Astrocyte (in vitro differentiated cells and primary cell): ENCODE measurements at regions not wholly inside any gene's neighbourhood (a gene's known extent, or its start where the extent isn't known, plus 50 kb on each side); places are given as distances from the start of the nearest gene placed in this dataset.

Experiments used
- DNase-seq: peaks from one replicate; pipeline ENCODE4 v3.0.0-alpha.2; 2010; ENCODE audit warnings: low read depth
- FAIRE-seq: peaks from 2 replicates; lab custom pipeline; 2011; peaks lifted over from hg19 to GRCh38; lab: Jason Lieb, UNC
- H2AFZ ChIP-seq: 2 replicates; pipeline ENCODE4 v1.6.0; 2012; ENCODE audit warnings: low read depth, low read length, inconsistent platforms
- H3K27ac ChIP-seq: 2 replicates; pipeline ENCODE4 v1.5.1; 2011; ENCODE audit warnings: low read depth, low read length, inconsistent platforms
- H3K27me3 ChIP-seq: 2 replicates; pipeline ENCODE4 v1.6.0; 2011; ENCODE audit warnings: low read length, inconsistent platforms; ENCODE audit not compliant: insufficient read depth
- H3K36me3 ChIP-seq: 2 replicates; pipeline ENCODE4 v1.5.1; 2011; ENCODE audit warnings: low read length, inconsistent platforms; ENCODE audit not compliant: insufficient read depth
- H3K4me1 ChIP-seq: 2 replicates; pipeline ENCODE4 v1.5.1; 2011; ENCODE audit warnings: low read length, inconsistent platforms; ENCODE audit not compliant: insufficient read depth
- H3K4me2 ChIP-seq: 2 replicates; pipeline ENCODE4 v1.6.0; 2012; ENCODE audit warnings: low read length, inconsistent platforms
- H3K4me3 ChIP-seq: 2 replicates; pipeline ENCODE4 v1.5.1; 2011; ENCODE audit warnings: low read depth, mild to moderate bottlenecking, low read length, inconsistent platforms; ENCODE audit not compliant: insufficient read depth
- H3K79me2 ChIP-seq: 2 replicates; pipeline ENCODE4 v1.6.0; 2012; ENCODE audit warnings: mild to moderate bottlenecking, low read length, inconsistent platforms; ENCODE audit not compliant: insufficient read depth
- H3K9ac ChIP-seq: 2 replicates; pipeline ENCODE4 v1.6.0; 2012; ENCODE audit warnings: mild to moderate bottlenecking, low read length, inconsistent platforms
- H3K9me3 ChIP-seq: 2 replicates; pipeline ENCODE4 v1.5.1; 2012; ENCODE audit warnings: low read depth, mild to moderate bottlenecking, low read length, inconsistent platforms; ENCODE audit not compliant: insufficient read depth
- H4K20me1 ChIP-seq: 2 replicates; pipeline ENCODE4 v1.6.0; 2012; ENCODE audit warnings: low read length, inconsistent platforms; ENCODE audit not compliant: insufficient read depth
- H3K27ac Mint-ChIP-seq: one replicate; pipeline ENCODE4 v1.8.0; 2021; ENCODE audit warnings: mild to moderate bottlenecking, mixed read lengths; ENCODE audit not compliant: unreplicated experiment
- H3K27me3 Mint-ChIP-seq: one replicate; pipeline ENCODE4 v1.8.0; 2021; ENCODE audit warnings: low read depth, mixed read lengths; ENCODE audit not compliant: unreplicated experiment
- H3K36me3 Mint-ChIP-seq: one replicate; pipeline ENCODE4 v1.8.0; 2021; ENCODE audit warnings: low read depth, mixed read lengths; ENCODE audit not compliant: unreplicated experiment
- H3K4me1 Mint-ChIP-seq: one replicate; pipeline ENCODE4 v1.8.0; 2021; ENCODE audit warnings: low read depth, mixed read lengths; ENCODE audit not compliant: unreplicated experiment
- H3K4me3 Mint-ChIP-seq: one replicate; pipeline ENCODE4 v1.8.0; 2021; ENCODE audit warnings: mild to moderate bottlenecking, moderate library complexity, mixed read lengths; ENCODE audit not compliant: unreplicated experiment
- H3K9me3 Mint-ChIP-seq: one replicate; pipeline ENCODE4 v1.8.0; 2021; ENCODE audit warnings: mild to moderate bottlenecking, mixed read lengths; ENCODE audit not compliant: unreplicated experiment
- CTCF ChIP-seq: IDR thresholded peaks from 2 replicates; pipeline ENCODE4 v1.5.1; 2011; ENCODE audit warnings: low read depth, mild to moderate bottlenecking, inconsistent platforms, low read length, moderate library complexity; ENCODE audit not compliant: insufficient read depth
- EZH2 ChIP-seq: IDR thresholded peaks from 2 replicates; pipeline ENCODE4 v1.6.1; 2012; ENCODE audit warnings: mild to moderate bottlenecking, low read length, inconsistent platforms; ENCODE audit not compliant: insufficient read depth

- no peaks in the 10 kb centered on the region for H3K36me3 ChIP-seq
- no peaks in the 10 kb centered on the region for H3K79me2 ChIP-seq
- no peaks in the 10 kb centered on the region for H4K20me1 ChIP-seq
- Mint-ChIP-seq H3K27ac (no peak overlapping the region), H3K27me3 (no peaks in the 10 kb centered on the region), H3K4me3 (no peak overlapping the region), H3K36me3 (no peaks in the 10 kb centered on the region), H3K4me1 (no peaks in the 10 kb centered on the region), H3K9me3 (peaks cover 6% of the 10 kb centered on the region)
- FAIRE-seq (no peak), DNase-seq (no peak)
- H3K4me3 ChIP-seq: no peak overlapping the region
- TF ChIP-seq CTCF: no peak
- no peak for TF ChIP-seq EZH2
- no peak overlapping the region for H3K9ac ChIP-seq
- no peaks in the 10 kb centered on the region for H3K4me1 ChIP-seq
- no peak overlapping the region for H2AFZ ChIP-seq
- no peak overlapping the region for H3K27ac ChIP-seq
- H3K9me3 ChIP-seq: peaks cover 4% of the 10 kb centered on the region
- no peak overlapping the region for H3K4me2 ChIP-seq
- no peaks in the 10 kb centered on the region for H3K27me3 ChIP-seq
Observed at GRCh38 chr5:162591724-162592123, 524.2 kb downstream of the GABRG2 start.

GRCh38 chr5:162593881-162594280, 526.3 kb downstream of the GABRG2 start:
- Histone ChIP-seq H3K79me2 (no peaks in the 10 kb centered on the region), H3K9me3 (peaks cover 4% of the 10 kb centered on the region), H3K27ac (no peak overlapping the region), H3K27me3 (no peaks in the 10 kb centered on the region), H3K36me3 (no peaks in the 10 kb centered on the region), H3K4me1 (no peaks in the 10 kb centered on the region), H3K4me3 (no peak overlapping the region), H3K9ac (no peak overlapping the region), H3K4me2 (no peak overlapping the region), H4K20me1 (no peaks in the 10 kb centered on the region), H2AFZ (no peak overlapping the region)
- TF ChIP-seq EZH2 (no peak), CTCF (peak; percentile 25)
- FAIRE-seq: no peak
- Mint-ChIP-seq H3K36me3 (no peaks in the 10 kb centered on the region), H3K9me3 (peaks cover 6% of the 10 kb centered on the region), H3K27ac (no peak overlapping the region), H3K4me3 (no peak overlapping the region), H3K27me3 (no peaks in the 10 kb centered on the region), H3K4me1 (no peaks in the 10 kb centered on the region)
- no peak for DNase-seq

GRCh38 chr5:162603443-162604070, 536.0 kb downstream of the GABRG2 start:
- peaks cover 3% of the 10 kb centered on the region for H3K9me3 Mint-ChIP-seq
- Histone ChIP-seq H2AFZ (no peak overlapping the region), H3K4me2 (no peak overlapping the region), H3K79me2 (no peaks in the 10 kb centered on the region), H3K4me3 (no peak overlapping the region), H3K27ac (no peak overlapping the region), H3K36me3 (no peaks in the 10 kb centered on the region), H3K27me3 (no peaks in the 10 kb centered on the region), H3K4me1 (no peaks in the 10 kb centered on the region), H4K20me1 (no peaks in the 10 kb centered on the region), H3K9me3 (no peaks in the 10 kb centered on the region), H3K9ac (no peak overlapping the region)
- no peak overlapping the region for H3K27ac Mint-ChIP-seq
- H3K4me3 Mint-ChIP-seq: no peak overlapping the region
- no peaks in the 10 kb centered on the region for H3K36me3 Mint-ChIP-seq
- H3K4me1 Mint-ChIP-seq: no peaks in the 10 kb centered on the region
- no peak for TF ChIP-seq EZH2
- TF ChIP-seq CTCF: no peak
- no peaks in the 10 kb centered on the region for H3K27me3 Mint-ChIP-seq
- FAIRE-seq: no peak
- no peak for DNase-seq
